OCI-M2 (cell line): ENCODE measurements at regions not wholly inside any gene's neighbourhood (a gene's known extent, or its start where the extent isn't known, plus 50 kb on each side); places are given as distances from the start of the nearest gene placed in this dataset.

Source experiments
- DNase-seq: peaks from one replicate; lab custom pipeline; 2025; ENCODE audit not compliant: unreplicated experiment; lab: John Stamatoyannopoulos, UW

GRCh38 chr14:40616579-40616978 lies 990.1 kb upstream of the LRFN5 start:
- no peak for DNase-seq

GRCh38 chr14:40601063-40601462 lies 1005.6 kb upstream of the LRFN5 start:
- no peak for DNase-seq

GRCh38 chr14:40599725-40600124 lies 1007.0 kb upstream of the LRFN5 start:
- no peak for DNase-seq

- no peak for DNase-seq
These were observed 1025.4 kb upstream of the LRFN5 start for GRCh38 chr14:40581264-40581663.

GRCh38 chr14:40576880-40577478 lies 1029.7 kb upstream of the LRFN5 start:
- DNase-seq: no peak

- no peak for DNase-seq
These were observed 1031.9 kb upstream of the LRFN5 start for GRCh38 chr14:40574780-40575179.

- no peak for DNase-seq
These were observed 1081.4 kb upstream of the LRFN5 start for GRCh38 chr14:40525314-40525713.

- DNase-seq: no peak
These were observed 1083.6 kb upstream of the LRFN5 start for GRCh38 chr14:40523123-40523522.

GRCh38 chr14:40494483-40494882 lies 1062.2 kb upstream of the FBXO33 start:
- no peak for DNase-seq

- no peak for DNase-seq
These were observed 1055.6 kb upstream of the FBXO33 start for GRCh38 chr14:40487824-40488223.

GRCh38 chr14:40485688-40486087 lies 1053.5 kb upstream of the FBXO33 start:
- no peak for DNase-seq

- no peak for DNase-seq
These were observed 1043.8 kb upstream of the FBXO33 start for GRCh38 chr14:40476005-40476404.

- DNase-seq: no peak
These were observed 1035.7 kb upstream of the FBXO33 start for GRCh38 chr14:40467969-40468368.

GRCh38 chr14:40464531-40464930 lies 1032.3 kb upstream of the FBXO33 start:
- DNase-seq: no peak

GRCh38 chr14:40463886-40464285 lies 1031.7 kb upstream of the FBXO33 start:
- no peak for DNase-seq

GRCh38 chr14:40452674-40453073 lies 1020.4 kb upstream of the FBXO33 start:
- no peak for DNase-seq

GRCh38 chr14:40447017-40447416 lies 1014.8 kb upstream of the FBXO33 start:
- DNase-seq: no peak

- no peak for DNase-seq
These were observed 1012.8 kb upstream of the FBXO33 start for GRCh38 chr14:40445020-40445419.

GRCh38 chr14:40436551-40436950 lies 1004.3 kb upstream of the FBXO33 start:
- no peak for DNase-seq

- no peak for DNase-seq
These were observed 985.7 kb upstream of the FBXO33 start for GRCh38 chr14:40417777-40418401.

GRCh38 chr14:40416565-40416964 lies 984.3 kb upstream of the FBXO33 start:
- DNase-seq: no peak

- no peak for DNase-seq
These were observed 982.2 kb upstream of the FBXO33 start for GRCh38 chr14:40414386-40414785.

GRCh38 chr14:40413136-40413535 lies 980.9 kb upstream of the FBXO33 start:
- no peak for DNase-seq
